ENCODE measurements at regions not wholly inside any gene's neighbourhood (a gene's known extent, or its start where the extent isn't known, plus 50 kb on each side); places are given as distances from the start of the nearest gene placed in this dataset.

DNA sequence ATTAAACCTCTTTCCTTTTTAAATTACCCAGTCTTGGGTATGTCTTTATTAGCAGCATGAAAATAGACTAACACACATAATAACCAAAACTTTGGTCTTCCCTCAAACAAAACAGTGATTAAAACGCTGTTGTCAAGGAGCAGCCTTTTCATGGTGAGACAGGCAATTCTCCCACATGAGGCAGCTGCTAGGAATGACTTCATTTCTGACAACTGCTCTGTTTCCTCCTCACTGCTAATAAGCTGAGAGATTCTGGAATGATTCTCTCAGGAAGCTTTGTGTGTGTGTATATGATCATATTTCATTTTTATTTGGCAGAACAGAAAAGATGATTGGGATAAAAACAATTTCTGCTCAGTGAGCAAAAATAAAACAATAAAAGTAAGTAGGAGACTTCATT, 580.6 kb upstream of the ADAMTS9 start (continued):
- no peak for TF ChIP-seq EZH2 (IDR thresholded peaks at IDR 0.05; ENCODE audit: low read depth, unreplicated experiment)
- no peak for TF ChIP-seq ZNF331 (CRISPR knock-in tag; IDR thresholded peaks at IDR 0.05; ENCODE audit: low read depth)
- TF ChIP-seq CREB1 (CRISPR knock-in tag; IDR thresholded peaks at IDR 0.05; ENCODE audit: low read depth), result no peak
- TF ChIP-seq ZNF114 (CRISPR knock-in tag; IDR thresholded peaks at IDR 0.05), result no peak
- TF ChIP-seq, protein P1, sequence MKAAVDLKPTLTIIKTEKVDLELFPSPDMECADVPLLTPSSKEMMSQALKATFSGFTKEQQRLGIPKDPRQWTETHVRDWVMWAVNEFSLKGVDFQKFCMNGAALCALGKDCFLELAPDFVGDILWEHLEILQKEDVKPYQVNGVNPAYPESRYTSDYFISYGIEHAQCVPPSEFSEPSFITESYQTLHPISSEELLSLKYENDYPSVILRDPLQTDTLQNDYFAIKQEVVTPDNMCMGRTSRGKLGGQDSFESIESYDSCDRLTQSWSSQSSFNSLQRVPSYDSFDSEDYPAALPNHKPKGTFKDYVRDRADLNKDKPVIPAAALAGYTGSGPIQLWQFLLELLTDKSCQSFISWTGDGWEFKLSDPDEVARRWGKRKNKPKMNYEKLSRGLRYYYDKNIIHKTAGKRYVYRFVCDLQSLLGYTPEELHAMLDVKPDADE (IDR thresholded peaks at IDR 0.05), result no peak
- no peak for TF ChIP-seq POLR2AphosphoS5 (IDR thresholded peaks at IDR 0.05; ENCODE audit: low read depth)
- no peak for TF ChIP-seq STAT1 (IDR thresholded peaks at IDR 0.05; ENCODE audit: unreplicated experiment)
- no peak for TF ChIP-seq EZH2phosphoT487 (IDR thresholded peaks at IDR 0.05; ENCODE audit: unreplicated experiment)

GRCh38 chr3:65265942-65266590, 578.3 kb upstream of the ADAMTS9 start:
- ATAC-seq (no peak), DNase-seq (ENCODE audit: low spot score) (peak; percentile 14)
- Mint-ChIP-seq H3K36me3 (ENCODE audit: low read depth) (no peaks in the 10 kb centered on the region), H3K27ac (no peak overlapping the region), H3K9me3 (peaks cover 17% of the 10 kb centered on the region; the same call in 2 of the 3 replicates), H3K27me3 (ENCODE audit: insufficient read depth, low read depth, poor library complexity) (peaks cover 2% of the 10 kb centered on the region), H3K4me1 (peaks cover 9% of the 10 kb centered on the region; the same call in 2 of the 3 replicates), H3K4me3 (no peak overlapping the region)
- H4K20me1 ChIP-seq (replicated peaks; ENCODE audit: insufficient read depth), result no peaks in the 10 kb centered on the region
- H3K4me3 ChIP-seq, result no peak overlapping the region
- no peaks in the 10 kb centered on the region for H3K79me2 ChIP-seq (replicated peaks; ENCODE audit: insufficient read depth)
- H3K4me1 ChIP-seq (ENCODE audit: insufficient read depth), result peaks cover 7% of the 10 kb centered on the region; the same call in 1 of the 2 replicates
- no peaks in the 10 kb centered on the region; the same call in 1 of the 2 replicates for H3K9me2 ChIP-seq (ENCODE audit: insufficient read depth)
- H3K27ac ChIP-seq (ENCODE audit: low read depth), result no peak overlapping the region
- H2AFZ ChIP-seq, result peak overlapping the region; percentile 39; the same call in 1 of the 2 replicates
- H3K27me3 ChIP-seq (ENCODE audit: insufficient read depth), result no peaks in the 10 kb centered on the region
- H3K36me3 ChIP-seq (ENCODE audit: insufficient read depth), result peaks cover 6% of the 10 kb centered on the region; the same call in 1 of the 2 replicates
- 0 out of 2 replicates have a peak overlapping the region, but pooled peaks have one; percentile 31 for H3K4me2 ChIP-seq
- no peaks in the 10 kb centered on the region for H3F3A ChIP-seq (replicated peaks; ENCODE audit: low read depth)
- TF ChIP-seq, protein P2, sequence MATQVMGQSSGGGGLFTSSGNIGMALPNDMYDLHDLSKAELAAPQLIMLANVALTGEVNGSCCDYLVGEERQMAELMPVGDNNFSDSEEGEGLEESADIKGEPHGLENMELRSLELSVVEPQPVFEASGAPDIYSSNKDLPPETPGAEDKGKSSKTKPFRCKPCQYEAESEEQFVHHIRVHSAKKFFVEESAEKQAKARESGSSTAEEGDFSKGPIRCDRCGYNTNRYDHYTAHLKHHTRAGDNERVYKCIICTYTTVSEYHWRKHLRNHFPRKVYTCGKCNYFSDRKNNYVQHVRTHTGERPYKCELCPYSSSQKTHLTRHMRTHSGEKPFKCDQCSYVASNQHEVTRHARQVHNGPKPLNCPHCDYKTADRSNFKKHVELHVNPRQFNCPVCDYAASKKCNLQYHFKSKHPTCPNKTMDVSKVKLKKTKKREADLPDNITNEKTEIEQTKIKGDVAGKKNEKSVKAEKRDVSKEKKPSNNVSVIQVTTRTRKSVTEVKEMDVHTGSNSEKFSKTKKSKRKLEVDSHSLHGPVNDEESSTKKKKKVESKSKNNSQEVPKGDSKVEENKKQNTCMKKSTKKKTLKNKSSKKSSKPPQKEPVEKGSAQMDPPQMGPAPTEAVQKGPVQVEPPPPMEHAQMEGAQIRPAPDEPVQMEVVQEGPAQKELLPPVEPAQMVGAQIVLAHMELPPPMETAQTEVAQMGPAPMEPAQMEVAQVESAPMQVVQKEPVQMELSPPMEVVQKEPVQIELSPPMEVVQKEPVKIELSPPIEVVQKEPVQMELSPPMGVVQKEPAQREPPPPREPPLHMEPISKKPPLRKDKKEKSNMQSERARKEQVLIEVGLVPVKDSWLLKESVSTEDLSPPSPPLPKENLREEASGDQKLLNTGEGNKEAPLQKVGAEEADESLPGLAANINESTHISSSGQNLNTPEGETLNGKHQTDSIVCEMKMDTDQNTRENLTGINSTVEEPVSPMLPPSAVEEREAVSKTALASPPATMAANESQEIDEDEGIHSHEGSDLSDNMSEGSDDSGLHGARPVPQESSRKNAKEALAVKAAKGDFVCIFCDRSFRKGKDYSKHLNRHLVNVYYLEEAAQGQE (IDR thresholded peaks at IDR 0.05; ENCODE audit: unreplicated experiment), result no peak
- TF ChIP-seq NANOG (IDR thresholded peaks at IDR 0.05; ENCODE audit: borderline replicate concordance) (no peak), JUNB (IDR thresholded peaks at IDR 0.05; ENCODE audit: unreplicated experiment) (no peak), EZH2 (IDR thresholded peaks at IDR 0.05; ENCODE audit: low read depth, unreplicated experiment) (no peak), EZH2phosphoT487 (IDR thresholded peaks at IDR 0.05; ENCODE audit: unreplicated experiment) (no peak), CREB1 (CRISPR knock-in tag; IDR thresholded peaks at IDR 0.05; ENCODE audit: low read depth) (no peak), ZNF331 (CRISPR knock-in tag; IDR thresholded peaks at IDR 0.05; ENCODE audit: low read depth) (no peak)
- TF ChIP-seq, protein P3, sequence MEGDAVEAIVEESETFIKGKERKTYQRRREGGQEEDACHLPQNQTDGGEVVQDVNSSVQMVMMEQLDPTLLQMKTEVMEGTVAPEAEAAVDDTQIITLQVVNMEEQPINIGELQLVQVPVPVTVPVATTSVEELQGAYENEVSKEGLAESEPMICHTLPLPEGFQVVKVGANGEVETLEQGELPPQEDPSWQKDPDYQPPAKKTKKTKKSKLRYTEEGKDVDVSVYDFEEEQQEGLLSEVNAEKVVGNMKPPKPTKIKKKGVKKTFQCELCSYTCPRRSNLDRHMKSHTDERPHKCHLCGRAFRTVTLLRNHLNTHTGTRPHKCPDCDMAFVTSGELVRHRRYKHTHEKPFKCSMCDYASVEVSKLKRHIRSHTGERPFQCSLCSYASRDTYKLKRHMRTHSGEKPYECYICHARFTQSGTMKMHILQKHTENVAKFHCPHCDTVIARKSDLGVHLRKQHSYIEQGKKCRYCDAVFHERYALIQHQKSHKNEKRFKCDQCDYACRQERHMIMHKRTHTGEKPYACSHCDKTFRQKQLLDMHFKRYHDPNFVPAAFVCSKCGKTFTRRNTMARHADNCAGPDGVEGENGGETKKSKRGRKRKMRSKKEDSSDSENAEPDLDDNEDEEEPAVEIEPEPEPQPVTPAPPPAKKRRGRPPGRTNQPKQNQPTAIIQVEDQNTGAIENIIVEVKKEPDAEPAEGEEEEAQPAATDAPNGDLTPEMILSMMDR (conservative IDR thresholded peaks at IDR 0.05; ENCODE audit: low read depth in 2 of 2), result no peak
- TF ChIP-seq, protein P1 (IDR thresholded peaks at IDR 0.05), result no peak
